Uterus (tissue), 2 donors: ENCODE measurements at regions not wholly inside any gene's neighbourhood (a gene's known extent, or its start where the extent isn't known, plus 50 kb on each side); places are given as distances from the start of the nearest gene placed in this dataset.

Experiments
- POLR2A ChIP-seq, 2 donors: fragments of 450-650 bp; IDR thresholded peaks; one replicate each; pipeline ENCODE4 v1.6.1; 2016; ENCODE audit warnings: antibody characterized with exemption in 2 of 2, mild to moderate bottlenecking in 1 of 2, moderate library complexity in 1 of 2
- TF ChIP-seq, protein P1 (sequence below), 4 experiments: fragments of 200-600 bp in 2 of 4; fragments of 450-650 bp in 2 of 4; sonication (generic) in 2 of 4; IDR thresholded peaks; one replicate each; pipeline ENCODE4 v1.5.1; 2016 to 2019; ENCODE audit warnings: antibody characterized with exemption in 4 of 4, mild to moderate bottlenecking in 2 of 4, moderate library complexity in 1 of 4

DNA sequence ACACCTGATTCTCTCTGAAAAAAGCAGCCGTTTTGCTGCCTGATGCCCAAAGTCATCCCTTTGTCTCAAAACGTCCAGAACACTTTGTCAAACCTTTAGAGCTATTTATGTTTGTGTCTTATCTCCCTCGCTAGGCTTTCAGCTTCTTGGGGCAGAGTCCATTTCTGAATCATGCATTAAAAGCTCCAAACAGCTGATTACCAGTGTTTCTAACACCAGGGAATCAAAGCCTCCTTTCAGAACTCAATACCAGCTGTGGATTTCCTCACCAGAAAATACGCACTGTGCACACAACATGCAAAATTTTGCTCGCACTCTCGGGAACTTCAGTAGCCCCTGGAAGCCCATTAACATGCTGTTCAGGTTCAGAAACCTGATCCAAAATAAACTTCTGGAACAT, 333.3 kb downstream of the HACE1 start:
- TF ChIP-seq, protein P1, sequence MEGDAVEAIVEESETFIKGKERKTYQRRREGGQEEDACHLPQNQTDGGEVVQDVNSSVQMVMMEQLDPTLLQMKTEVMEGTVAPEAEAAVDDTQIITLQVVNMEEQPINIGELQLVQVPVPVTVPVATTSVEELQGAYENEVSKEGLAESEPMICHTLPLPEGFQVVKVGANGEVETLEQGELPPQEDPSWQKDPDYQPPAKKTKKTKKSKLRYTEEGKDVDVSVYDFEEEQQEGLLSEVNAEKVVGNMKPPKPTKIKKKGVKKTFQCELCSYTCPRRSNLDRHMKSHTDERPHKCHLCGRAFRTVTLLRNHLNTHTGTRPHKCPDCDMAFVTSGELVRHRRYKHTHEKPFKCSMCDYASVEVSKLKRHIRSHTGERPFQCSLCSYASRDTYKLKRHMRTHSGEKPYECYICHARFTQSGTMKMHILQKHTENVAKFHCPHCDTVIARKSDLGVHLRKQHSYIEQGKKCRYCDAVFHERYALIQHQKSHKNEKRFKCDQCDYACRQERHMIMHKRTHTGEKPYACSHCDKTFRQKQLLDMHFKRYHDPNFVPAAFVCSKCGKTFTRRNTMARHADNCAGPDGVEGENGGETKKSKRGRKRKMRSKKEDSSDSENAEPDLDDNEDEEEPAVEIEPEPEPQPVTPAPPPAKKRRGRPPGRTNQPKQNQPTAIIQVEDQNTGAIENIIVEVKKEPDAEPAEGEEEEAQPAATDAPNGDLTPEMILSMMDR (IDR thresholded peaks at IDR 0.05) = no peak
- no peak for TF ChIP-seq POLR2A (IDR thresholded peaks at IDR 0.05)
